Psoas muscle (tissue), 7 donors: ENCODE measurements at regions not wholly inside any gene's neighbourhood (a gene's known extent, or its start where the extent isn't known, plus 50 kb on each side); places are given as distances from the start of the nearest gene placed in this dataset.

ENCODE experiments used
- ATAC-seq, 4 donors: fragments of 200-7000 bp; cut with Tn5 transposase; one replicate each; pipeline ENCODE4 v1.9.1; 2020; ENCODE audit warnings: moderate library complexity in 3 of 4, mild to moderate bottlenecking in 2 of 4
- DNase-seq, 2 donors: peaks; one replicate each; pipeline ENCODE4 v3.0.0-alpha.2; 2020
- H3K27ac ChIP-seq: fragments of 200-600 bp; one replicate; pipeline ENCODE4 v1.8.0; 2022
- H3K27me3 ChIP-seq, 3 donors: fragments of 200-600 bp in 1 of 3; one replicate each; pipeline versions ENCODE4 v1.6.1 to v1.8.0; 2013 to 2022; ENCODE audit warnings: low read length in 2 of 3, mild to moderate bottlenecking in 2 of 3, moderate library complexity in 1 of 3; ENCODE audit not compliant: insufficient read depth in 3 of 3
- H3K36me3 ChIP-seq, 2 donors: fragments of 200-600 bp in 1 of 2; one replicate each; pipeline versions ENCODE4 v1.6.1 to v1.8.0; 2013 to 2022; ENCODE audit warnings: low read depth in 1 of 2, mild to moderate bottlenecking in 1 of 2, moderate library complexity in 1 of 2; ENCODE audit not compliant: insufficient read depth in 1 of 2
- H3K4me1 ChIP-seq: fragments of 200-600 bp; one replicate; pipeline ENCODE4 v1.8.0; 2022
- H3K4me3 ChIP-seq: fragments of 200-600 bp; one replicate; pipeline ENCODE4 v1.8.0; 2022; ENCODE audit warnings: mild to moderate bottlenecking
- H3K9me3 ChIP-seq: fragments of 200-600 bp; one replicate; pipeline ENCODE4 v1.8.0; 2022
- CTCF ChIP-seq: fragments of 200-600 bp; IDR thresholded peaks from one replicate; pipeline ENCODE4 v1.8.0; 2022; ENCODE audit warnings: antibody characterized with exemption
- WGBS, 3 donors: extraction: QIAGEN DNeasy Blood & Tissue Kit; methylation state at CpG; one replicate each; pipeline versions ENCODE4 v1.1.6 to v1.1.7; 2013; 5-methylcytosine and 5-hydroxymethylcytosine counted together
- intact Hi-C, 2 donors: fragments of 100-400 bp; cut with DNase I; formaldehyde crosslinking; loops; one replicate each; pipeline versions ENCODE4 v1.11.0 to v1.14.2; 2022
- donor health status: healthy with polysubstance abuse.
- donor health status: DM: no; HTN: no; CAD: no; lungs with moderate emphysema.
- donor health status: Bipolar disorder and iron deficiency.
- donor health status: healthy.
- donor health status: DM: yes; HTN: yes; CAD: no.
- donor health status: DM: no; HTN: no; CAD: no.
- donor health status: DM: yes; HTN: yes; CAD: no.

- no peaks in the 10 kb centered on the region for H3K9me3 ChIP-seq
- H3K27ac ChIP-seq, result no peak overlapping the region
- H3K4me3 ChIP-seq, result no peak overlapping the region
- DNase-seq, result no peak
- no peaks in the 10 kb centered on the region for H3K27me3 ChIP-seq
- intact Hi-C loops, result no loop called here
- no peaks in the 10 kb centered on the region for H3K36me3 ChIP-seq
- 10 to 21% (median 11%) methylated on average over 2 of the region's 2 CpGs for WGBS, 3 donors
- no peak for TF ChIP-seq CTCF
- no peak for ATAC-seq
- H3K4me1 ChIP-seq, result no peaks in the 10 kb centered on the region
These were observed 63.7 kb upstream of the COL21A1 start for GRCh38 chr6:56311061-56311460.

- intact Hi-C loops, result no loop called here
- no peak for ATAC-seq
- TF ChIP-seq CTCF, result no peak
These were observed 62.9 kb upstream of the COL21A1 start for GRCh38 chr6:56310241-56310640.

GRCh38 chr6:56299916-56300315 lies 52.5 kb upstream of the COL21A1 start:
- ATAC-seq (no peak), DNase-seq (no peak)
- Histone ChIP-seq H3K36me3 (no peaks in the 10 kb centered on the region), H3K4me3 (no peak overlapping the region), H3K27ac (no peak overlapping the region), H3K4me1 (no peaks in the 10 kb centered on the region), H3K9me3 (no peaks in the 10 kb centered on the region), H3K27me3 (no peaks in the 10 kb centered on the region)
- WGBS, 3 donors, result 74 to 88% (median 80%) methylated on average over 1 of the region's 1 CpG
- no peak for TF ChIP-seq CTCF
- intact Hi-C loops, result no loop called here

More at GRCh38 chr6:56310241-56310640, 62.9 kb upstream of the COL21A1 start:
- Histone ChIP-seq H3K36me3 (no peaks in the 10 kb centered on the region), H3K27ac (no peak overlapping the region), H3K9me3 (no peaks in the 10 kb centered on the region), H3K4me3 (no peak overlapping the region), H3K4me1 (no peaks in the 10 kb centered on the region), H3K27me3 (no peaks in the 10 kb centered on the region)
- DNase-seq, result no peak
- WGBS, 3 donors, result 74 to 90% (median 86%) methylated on average over 1 of the region's 1 CpG

- intact Hi-C loops, result no loop called here
- ATAC-seq, result no peak
- no peaks in the 10 kb centered on the region for H3K27me3 ChIP-seq
These were observed 49.9 kb upstream of the COL21A1 start for GRCh38 chr6:56297022-56297989.

More at GRCh38 chr6:56297022-56297989, 49.9 kb upstream of the COL21A1 start:
- no peaks in the 10 kb centered on the region for H3K9me3 ChIP-seq
- H3K27ac ChIP-seq, result no peak overlapping the region
- no peak overlapping the region for H3K4me3 ChIP-seq
- 65 to 78% (median 76%) methylated on average over 2 of the region's 2 CpGs for WGBS, 3 donors
- no peaks in the 10 kb centered on the region for H3K4me1 ChIP-seq
- no peaks in the 10 kb centered on the region for H3K36me3 ChIP-seq
- TF ChIP-seq CTCF, result no peak
- DNase-seq, result no peak
